GM23248 (cell line): ENCODE measurements at regions not wholly inside any gene's neighbourhood (a gene's known extent, or its start where the extent isn't known, plus 50 kb on each side); places are given as distances from the start of the nearest gene placed in this dataset.

ENCODE experiments used
- DNase-seq: peaks from one replicate; pipeline ENCODE4 v3.0.0-alpha.2; 2015
- H2AFZ ChIP-seq: fragments of 200-600 bp; sonication (generic); 2 replicates; pipeline ENCODE4 v1.6.1; 2016; ENCODE audit warnings: antibody characterized with exemption
- H3F3A ChIP-seq: fragments of 200-600 bp; sonication (generic); 2 replicates; pipeline ENCODE4 v1.6.1; 2016; ENCODE audit warnings: mild to moderate bottlenecking, antibody characterized with exemption, mixed run types; ENCODE audit not compliant: insufficient read depth
- H3K27ac ChIP-seq: fragments of 200-600 bp; sonication (generic); 2 replicates; pipeline ENCODE4 v1.5.1; 2016; ENCODE audit warnings: mild to moderate bottlenecking
- H3K27me3 ChIP-seq: fragments of 200-600 bp; sonication (generic); replicated peaks from 2 replicates; pipeline ENCODE4 v1.6.1; 2016; ENCODE audit warnings: mild to moderate bottlenecking; ENCODE audit not compliant: insufficient read depth
- H3K36me3 ChIP-seq: fragments of 200-600 bp; sonication (generic); 2 replicates; pipeline ENCODE4 v1.6.1; 2016; ENCODE audit warnings: low read depth, mild to moderate bottlenecking
- H3K4me1 ChIP-seq: fragments of 200-600 bp; sonication (generic); 2 replicates; pipeline ENCODE4 v1.6.1; 2016; ENCODE audit warnings: mild to moderate bottlenecking; ENCODE audit not compliant: insufficient read depth
- H3K4me2 ChIP-seq: fragments of 200-600 bp; sonication (generic); one replicate; pipeline ENCODE4 v1.6.1; 2016; ENCODE audit warnings: mild to moderate bottlenecking; ENCODE audit not compliant: unreplicated experiment
- H3K4me3 ChIP-seq: fragments of 200-600 bp; sonication (generic); 2 replicates; pipeline ENCODE4 v1.5.1; 2016; ENCODE audit warnings: mild to moderate bottlenecking
- H3K79me2 ChIP-seq: fragments of 200-600 bp; sonication (generic); 2 replicates; pipeline ENCODE4 v1.6.1; 2016; ENCODE audit warnings: mild to moderate bottlenecking; ENCODE audit not compliant: insufficient read depth
- H3K9ac ChIP-seq: fragments of 200-600 bp; sonication (generic); 2 replicates; pipeline ENCODE4 v1.6.1; 2016; ENCODE audit warnings: mild to moderate bottlenecking
- H3K9me2 ChIP-seq: fragments of 200-600 bp; sonication (generic); 2 replicates; pipeline ENCODE4 v1.6.1; 2016; ENCODE audit warnings: mixed run types, mild to moderate bottlenecking, moderate library complexity; ENCODE audit not compliant: insufficient read depth
- H3K9me3 ChIP-seq: fragments of 200-600 bp; sonication (generic); one replicate; pipeline ENCODE4 v1.6.1; 2017; ENCODE audit warnings: low read depth
- H4K20me1 ChIP-seq: fragments of 200-600 bp; sonication (generic); 2 replicates; pipeline ENCODE4 v1.6.0; 2016; ENCODE audit not compliant: insufficient read depth
- EZH2 ChIP-seq: fragments of 200-600 bp; sonication (generic); IDR thresholded peaks from 2 replicates; pipeline ENCODE4 v1.6.1; 2018; ENCODE audit warnings: antibody characterized with exemption, mild to moderate bottlenecking; ENCODE audit not compliant: insufficient read depth, poor library complexity, severe bottlenecking
- EZH2phosphoT487 ChIP-seq: fragments of 200-600 bp; sonication (generic); IDR thresholded peaks from 2 replicates; pipeline ENCODE4 v1.6.1; 2018; ENCODE audit warnings: antibody characterized with exemption, moderate library complexity, mild to moderate bottlenecking, low read depth; ENCODE audit not compliant: insufficient read depth
- WGBS, 2 experiments: methylation state at CpG; one replicate each; pipeline ENCODE4 v1.1.6; 2015 to 2017; ENCODE audit warnings: low lambda C conversion rate in 2 of 2, low coverage in 1 of 2; ENCODE audit errors: missing lambda C conversion rate in 2 of 2; 5-methylcytosine and 5-hydroxymethylcytosine counted together
- in situ Hi-C: fragments of 300-500 bp; cut with MboI; formaldehyde crosslinking; loops from 2 replicates; pipeline ENCODE4 v1.15.0; 2020

GRCh38 chr5:61619777-61620518 lies 287.9 kb downstream of the ZSWIM6 start:
- H3K79me2 ChIP-seq = no peaks in the 10 kb centered on the region
- in situ Hi-C loops = no loop called here
- DNase-seq = no peak
- no peaks in the 10 kb centered on the region for H4K20me1 ChIP-seq
- 58 to 59% methylated on average over 8 of the region's 8 CpGs for WGBS, 2 experiments
- no peak for TF ChIP-seq EZH2phosphoT487
- no peak for TF ChIP-seq EZH2
- no peak overlapping the region for H3K9ac ChIP-seq
- H3F3A ChIP-seq = no peaks in the 10 kb centered on the region
- no peaks in the 10 kb centered on the region for H3K27me3 ChIP-seq
- H3K36me3 ChIP-seq = no peaks in the 10 kb centered on the region
- no peaks in the 10 kb centered on the region for H3K9me2 ChIP-seq
- H3K4me1 ChIP-seq = peaks cover 4% of the 10 kb centered on the region; the same call in 1 of the 2 replicates
- no peak overlapping the region for H2AFZ ChIP-seq
- H3K9me3 ChIP-seq = no peaks in the 10 kb centered on the region
- H3K4me3 ChIP-seq = no peak overlapping the region
- H3K4me2 ChIP-seq = no peak overlapping the region
- no peak overlapping the region for H3K27ac ChIP-seq

GRCh38 chr5:61620699-61621182 lies 288.7 kb downstream of the ZSWIM6 start:
- Histone ChIP-seq H3K79me2 (no peaks in the 10 kb centered on the region), H3K27me3 (no peaks in the 10 kb centered on the region), H3K4me1 (peaks cover 4% of the 10 kb centered on the region; the same call in 1 of the 2 replicates), H3K27ac (no peak overlapping the region), H3K4me3 (no peak overlapping the region), H3K9ac (no peak overlapping the region), H3K36me3 (no peaks in the 10 kb centered on the region), H4K20me1 (no peaks in the 10 kb centered on the region), H3K9me2 (no peaks in the 10 kb centered on the region), H2AFZ (no peak overlapping the region), H3F3A (no peaks in the 10 kb centered on the region), H3K9me3 (no peaks in the 10 kb centered on the region), H3K4me2 (no peak overlapping the region)
- WGBS, 2 experiments = 35 to 36% methylated on average over 4 of the region's 4 CpGs
- no peak for DNase-seq
- in situ Hi-C loops = no loop called here
- no peak for TF ChIP-seq EZH2
- TF ChIP-seq EZH2phosphoT487 = no peak

- Histone ChIP-seq H3K27ac (no peak overlapping the region), H2AFZ (no peak overlapping the region), H3K9ac (no peak overlapping the region), H3K4me2 (no peak overlapping the region), H3K9me3 (no peaks in the 10 kb centered on the region), H3K79me2 (no peaks in the 10 kb centered on the region), H3K27me3 (no peaks in the 10 kb centered on the region), H3K36me3 (no peaks in the 10 kb centered on the region), H3F3A (no peaks in the 10 kb centered on the region), H4K20me1 (no peaks in the 10 kb centered on the region), H3K9me2 (no peaks in the 10 kb centered on the region), H3K4me1 (peaks cover 4% of the 10 kb centered on the region; the same call in 1 of the 2 replicates), H3K4me3 (no peak overlapping the region)
- TF ChIP-seq EZH2phosphoT487 (no peak), EZH2 (no peak)
- in situ Hi-C loops = no loop called here
- DNase-seq = no peak
- 79 to 81% methylated on average over 6 to 7 of the region's 7 CpGs for WGBS, 2 experiments
Measured at GRCh38 chr5:61621202-61621650, 289.2 kb downstream of the ZSWIM6 start.

- Histone ChIP-seq H3K4me3 (no peak overlapping the region), H3K79me2 (no peaks in the 10 kb centered on the region), H3K4me1 (peaks cover 4% of the 10 kb centered on the region; the same call in 1 of the 2 replicates), H4K20me1 (no peaks in the 10 kb centered on the region), H3K4me2 (no peak overlapping the region), H2AFZ (0 out of 2 replicates have a peak overlapping the region, but pooled peaks have one; percentile 9), H3K9ac (no peak overlapping the region), H3K27ac (no peak overlapping the region), H3K9me2 (no peaks in the 10 kb centered on the region), H3K36me3 (no peaks in the 10 kb centered on the region), H3F3A (no peaks in the 10 kb centered on the region), H3K27me3 (no peaks in the 10 kb centered on the region), H3K9me3 (no peaks in the 10 kb centered on the region)
- in situ Hi-C loops = no loop called here
- DNase-seq = peak; percentile 37
- 34 to 36% methylated on average over 2 of the region's 2 CpGs for WGBS, 2 experiments
- TF ChIP-seq EZH2 = no peak
- no peak for TF ChIP-seq EZH2phosphoT487
Measured at GRCh38 chr5:61622156-61622555, 290.1 kb downstream of the ZSWIM6 start.
